Erythroblast (primary cell): ENCODE measurements at regions not wholly inside any gene's neighbourhood (a gene's known extent, or its start where the extent isn't known, plus 50 kb on each side); places are given as distances from the start of the nearest gene placed in this dataset.

Source experiments
- DNase-seq, 2 experiments: peaks; one replicate each; lab custom pipeline; 2025; lab: John Stamatoyannopoulos, UW
- GATA1 ChIP-seq: IDR thresholded peaks from 2 replicates; pipeline ENCODE4 v1.6.1; 2011; ENCODE audit warnings: low read depth, mild to moderate bottlenecking, control low read depth, low read length, moderate library complexity
- POLR2A ChIP-seq: IDR thresholded peaks from 2 replicates; pipeline ENCODE4 v1.6.1; 2011; ENCODE audit warnings: mild to moderate bottlenecking, low read length

GRCh38 chr15:94840794-94841783 lies 609.7 kb downstream of the MCTP2 start:
- DNase-seq: no peak
- TF ChIP-seq GATA1 (no peak), POLR2A (no peak)

GRCh38 chr15:94843060-94843459 lies 611.7 kb downstream of the MCTP2 start:
- TF ChIP-seq POLR2A: no peak
- TF ChIP-seq GATA1: no peak
- DNase-seq: no peak

- TF ChIP-seq POLR2A (no peak), GATA1 (no peak)
- no peak for DNase-seq
Measured at GRCh38 chr15:94844198-94844537, 612.8 kb downstream of the MCTP2 start.

GRCh38 chr15:94844538-94845389 lies 613.4 kb downstream of the MCTP2 start:
- DNase-seq: peak; percentile 35 to 65
- TF ChIP-seq GATA1: no peak
- no peak for TF ChIP-seq POLR2A

- no peak for DNase-seq
- no peak for TF ChIP-seq GATA1
- no peak for TF ChIP-seq POLR2A
Measured at GRCh38 chr15:94845390-94845716, 614.0 kb downstream of the MCTP2 start.

- no peak for DNase-seq
- TF ChIP-seq POLR2A (no peak), GATA1 (no peak)
Measured at GRCh38 chr15:94847325-94847724, 616.0 kb downstream of the MCTP2 start.

- DNase-seq: no peak
- no peak for TF ChIP-seq GATA1
- no peak for TF ChIP-seq POLR2A
Measured at GRCh38 chr15:94848054-94848453, 616.7 kb downstream of the MCTP2 start.

GRCh38 chr15:94855018-94855408 lies 623.7 kb downstream of the MCTP2 start:
- TF ChIP-seq GATA1 (no peak), POLR2A (no peak)
- DNase-seq: no peak

GRCh38 chr15:94855409-94856266 lies 624.3 kb downstream of the MCTP2 start:
- no peak for DNase-seq

GRCh38 chr15:94856267-94856854 lies 625.0 kb downstream of the MCTP2 start:
- no peak for TF ChIP-seq GATA1
- TF ChIP-seq POLR2A: no peak
- DNase-seq: no peak

More at GRCh38 chr15:94855409-94856266, 624.3 kb downstream of the MCTP2 start:
- no peak for TF ChIP-seq GATA1
- no peak for TF ChIP-seq POLR2A

- TF ChIP-seq POLR2A: no peak
Measured at GRCh38 chr15:94857466-94857865, 626.1 kb downstream of the MCTP2 start.

GRCh38 chr15:94858011-94858410 lies 626.6 kb downstream of the MCTP2 start:
- TF ChIP-seq GATA1: no peak
- TF ChIP-seq POLR2A: no peak
- DNase-seq: no peak

More at GRCh38 chr15:94857466-94857865, 626.1 kb downstream of the MCTP2 start:
- DNase-seq: no peak

GRCh38 chr15:94858449-94858848 lies 627.1 kb downstream of the MCTP2 start:
- no peak for TF ChIP-seq GATA1
- TF ChIP-seq POLR2A: no peak
- no peak for DNase-seq
